Erythroblast (primary cell): ENCODE measurements at regions not wholly inside any gene's neighbourhood (a gene's known extent, or its start where the extent isn't known, plus 50 kb on each side); places are given as distances from the start of the nearest gene placed in this dataset.
"Not testable (repeated sequence)": the region's sequence is repeated elsewhere in the genome, so short reads cannot be mapped to it uniquely, and the experiment has no call there.

Experiments used
- DNase-seq, 2 experiments: peaks; one replicate each; lab custom pipeline; 2025; lab: John Stamatoyannopoulos, UW
- GATA1 ChIP-seq: IDR thresholded peaks from 2 replicates; pipeline ENCODE4 v1.6.1; 2011; ENCODE audit warnings: low read depth, mild to moderate bottlenecking, control low read depth, low read length, moderate library complexity
- POLR2A ChIP-seq: IDR thresholded peaks from 2 replicates; pipeline ENCODE4 v1.6.1; 2011; ENCODE audit warnings: mild to moderate bottlenecking, low read length

DNA sequence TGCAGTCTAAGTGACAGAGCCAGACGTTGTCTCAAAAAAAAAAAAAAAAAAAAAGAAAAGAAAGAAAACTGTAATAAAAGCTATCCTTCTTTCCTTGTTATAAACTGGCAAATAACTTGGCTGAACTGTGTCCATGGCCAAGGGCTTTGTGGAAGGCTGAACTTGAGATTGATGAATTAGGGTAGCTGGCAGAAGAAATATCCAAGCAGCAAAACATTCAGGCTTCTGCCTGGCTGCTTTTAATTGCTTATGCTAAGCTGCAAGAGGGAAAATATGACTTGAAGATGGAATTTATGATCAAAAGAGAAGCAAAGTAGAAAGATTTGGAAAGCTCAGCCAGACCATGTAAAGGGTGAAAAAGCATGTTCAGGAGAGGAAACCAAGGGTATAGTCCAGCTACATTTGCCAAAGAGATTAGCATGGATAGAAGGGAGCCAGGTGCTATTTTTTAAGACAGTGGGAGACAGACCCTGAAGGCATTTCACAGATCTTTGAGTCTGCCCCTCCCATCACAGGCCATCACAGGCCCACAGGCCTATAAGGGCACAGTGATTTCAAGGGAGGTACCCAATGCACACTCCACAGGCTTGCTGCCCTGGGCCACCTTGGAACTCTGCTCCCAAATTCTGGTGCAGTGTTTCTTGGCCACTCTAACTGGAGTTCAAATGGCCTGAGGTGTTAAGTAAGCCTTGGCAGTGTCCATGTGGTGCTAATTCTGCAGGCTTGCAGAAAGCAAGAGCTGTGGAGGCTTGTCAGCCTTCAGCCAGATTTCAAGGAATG lies 226.0 kb downstream of the AEBP2 start:
- TF ChIP-seq POLR2A (no peak), GATA1 (no peak)
- no peak for DNase-seq

DNA sequence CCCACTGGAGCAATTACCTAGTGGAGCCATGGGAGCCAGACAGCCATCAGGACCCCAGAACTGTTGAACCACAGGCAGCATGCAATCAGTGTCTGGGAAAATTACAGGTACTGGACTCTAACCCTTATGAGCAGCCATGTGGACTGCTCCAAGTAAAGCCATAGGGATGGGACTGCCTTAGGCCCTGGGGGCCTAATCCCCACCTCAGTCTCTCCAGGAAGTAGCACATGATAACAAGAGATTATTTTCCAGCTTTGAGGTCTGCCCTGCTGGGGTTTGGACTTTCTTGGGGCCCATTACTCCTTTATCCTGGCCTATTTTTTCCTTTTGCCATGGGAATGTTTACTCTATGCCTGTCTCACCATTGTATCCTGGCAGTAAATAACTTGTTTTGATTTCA lies 226.8 kb downstream of the AEBP2 start:
- no peak for DNase-seq
- no peak for TF ChIP-seq GATA1
- no peak for TF ChIP-seq POLR2A

DNA sequence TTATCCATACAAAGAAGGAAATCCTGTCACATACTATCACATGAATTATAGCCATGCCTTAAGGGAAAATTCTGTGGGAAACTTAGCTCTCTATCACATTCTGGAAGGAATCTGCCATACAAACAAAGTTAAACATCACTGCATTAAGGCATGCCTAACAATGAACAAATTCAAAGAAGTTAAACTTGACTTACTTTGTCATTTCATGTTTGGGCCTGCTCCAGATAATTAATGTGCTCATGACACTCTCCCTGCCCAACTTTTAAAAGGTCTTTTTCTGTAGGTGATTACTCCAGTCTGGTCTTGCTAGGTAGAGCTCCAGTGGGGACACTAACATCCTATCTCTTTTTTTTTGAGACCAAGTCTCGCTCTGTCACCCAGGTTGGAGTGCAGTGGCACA lies 230.5 kb downstream of the AEBP2 start:
- no peak for DNase-seq
- TF ChIP-seq POLR2A (no peak), GATA1 (no peak)

DNA sequence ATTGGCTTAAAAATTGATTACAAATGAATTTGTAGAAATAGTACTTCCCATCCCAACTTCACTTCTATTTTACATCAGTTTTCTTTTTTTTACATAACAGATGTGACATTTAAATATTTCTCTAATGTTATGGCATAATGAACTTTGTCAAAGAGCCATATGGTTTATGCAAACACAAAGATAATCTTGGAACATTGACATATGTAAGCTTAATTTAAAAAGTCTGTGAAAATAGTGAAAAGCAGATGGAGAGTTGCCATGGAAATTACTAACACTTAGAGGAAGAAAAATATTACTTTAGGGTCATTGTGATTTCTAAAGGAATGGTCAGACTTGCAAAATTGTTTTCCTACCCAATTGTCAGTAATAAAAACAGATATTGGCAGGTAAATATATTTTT lies 232.4 kb downstream of the AEBP2 start:
- no peak for TF ChIP-seq GATA1
- no peak for TF ChIP-seq POLR2A
- DNase-seq, result no peak

DNA sequence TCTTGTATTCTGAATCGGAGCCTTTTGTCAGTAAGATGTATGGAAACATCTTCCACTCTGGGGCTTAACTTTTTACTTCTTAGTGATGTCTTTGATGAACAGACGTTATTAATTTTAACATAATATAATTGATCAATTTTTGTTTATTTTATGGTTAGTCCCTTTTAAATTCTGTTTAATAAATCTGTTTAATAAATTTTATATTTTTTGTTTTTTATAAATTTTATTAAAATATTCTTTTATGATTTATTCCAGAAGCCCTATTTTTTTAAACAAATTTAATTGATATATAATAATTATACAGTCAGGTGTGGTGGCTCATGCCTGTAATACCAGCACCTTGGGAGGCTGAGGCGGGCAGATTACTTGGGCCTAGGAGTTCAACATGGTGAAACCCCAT lies 235.1 kb downstream of the AEBP2 start:
- DNase-seq, result no peak
- no peak for TF ChIP-seq GATA1
- TF ChIP-seq POLR2A, result no peak

DNA sequence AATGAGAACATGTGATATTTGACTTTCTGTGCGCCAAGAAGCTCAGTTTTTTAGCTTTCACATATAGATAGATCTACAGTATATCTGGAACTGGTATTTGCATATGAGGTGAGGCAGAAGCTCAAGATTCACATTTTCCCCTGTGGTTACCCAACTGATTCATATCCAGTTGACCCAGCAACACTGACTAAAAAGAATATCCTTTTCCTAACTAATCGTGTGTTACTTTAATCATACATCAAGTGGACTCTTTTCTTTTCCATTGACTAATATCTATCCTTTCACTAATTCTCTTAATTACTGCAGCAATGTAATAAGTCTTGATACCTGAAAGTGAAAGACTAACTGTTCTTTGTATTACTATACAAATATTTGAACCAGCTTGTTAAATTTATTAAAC lies 236.1 kb downstream of the AEBP2 start:
- DNase-seq, result no peak
- TF ChIP-seq GATA1 (no peak), POLR2A (no peak)

DNA sequence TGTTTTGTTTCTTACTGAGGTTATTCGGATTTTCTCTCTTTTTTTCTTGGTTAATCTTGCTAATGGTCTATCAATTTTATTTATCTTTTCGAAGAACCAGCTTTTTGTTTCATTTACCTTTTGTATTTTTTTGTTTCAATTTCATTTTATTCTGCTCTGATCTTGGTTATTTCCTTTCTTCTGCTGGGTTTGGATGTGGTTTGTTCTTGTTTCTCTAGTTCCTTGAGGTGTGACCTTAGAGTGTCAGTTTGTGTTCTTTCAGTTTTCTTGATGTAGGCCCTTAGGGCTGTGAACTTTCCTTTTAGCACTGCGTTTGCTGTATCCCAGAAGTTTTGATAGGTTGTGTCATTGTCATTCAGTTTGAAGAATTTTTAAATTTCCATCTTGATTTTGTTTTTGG lies 239.2 kb downstream of the AEBP2 start:
- DNase-seq, result not testable (repeated sequence)

DNA sequence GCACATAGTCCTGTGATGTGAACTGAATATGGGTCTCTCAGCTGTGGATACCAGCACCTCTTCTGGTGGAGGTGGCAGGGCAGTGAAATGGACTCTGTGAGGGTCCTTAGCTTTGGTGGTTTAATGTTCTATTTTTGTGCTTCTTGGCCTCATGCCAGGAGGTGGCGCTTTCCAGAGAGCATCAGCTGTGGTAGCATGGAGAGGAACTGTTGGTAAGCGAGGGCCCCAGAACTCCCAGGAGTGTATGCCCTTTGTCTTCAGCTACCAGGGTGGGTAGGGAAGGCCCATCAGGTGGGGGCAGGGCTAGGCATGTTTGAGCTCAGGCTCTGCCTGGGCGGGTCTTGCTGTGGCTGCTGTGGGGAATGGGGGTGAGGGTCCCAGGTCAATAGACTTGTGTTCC lies 241.7 kb downstream of the AEBP2 start:
- no peak for DNase-seq
- TF ChIP-seq POLR2A (no peak), GATA1 (no peak)

DNA sequence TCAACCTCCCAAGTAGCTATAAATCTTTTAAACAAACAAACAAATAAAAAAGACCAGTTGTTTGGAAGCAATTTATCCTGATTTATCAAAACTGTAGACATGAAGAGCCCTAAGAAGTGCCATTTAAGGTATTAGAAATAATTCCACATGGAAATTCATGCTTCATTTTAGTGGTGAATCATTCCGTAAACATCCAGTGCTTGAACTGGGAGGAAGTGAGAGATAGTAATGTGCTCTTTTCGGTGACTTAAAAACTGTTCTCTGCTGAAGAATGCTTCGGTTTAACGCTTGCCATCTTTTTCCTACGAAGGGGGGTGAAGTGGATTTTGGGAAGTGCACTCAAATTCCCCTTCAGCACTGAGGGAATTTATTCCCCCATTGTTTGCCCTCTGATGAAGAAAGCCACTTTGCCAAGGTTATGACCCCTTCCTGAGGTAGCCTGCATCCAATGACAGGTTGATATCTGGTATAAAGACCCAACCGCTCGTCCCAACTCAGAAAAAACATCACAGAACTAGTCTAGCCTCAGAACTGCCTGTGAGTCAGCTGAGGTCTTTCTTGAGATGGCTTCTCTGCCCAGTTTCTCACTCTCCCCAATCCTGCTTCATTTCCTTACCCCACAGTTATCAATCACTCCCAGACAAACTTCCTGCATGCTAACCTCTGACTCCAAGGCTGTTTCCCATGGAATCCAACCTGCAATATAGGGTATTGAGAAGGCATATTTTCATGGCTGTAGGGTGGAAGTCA lies 244.1 kb downstream of the AEBP2 start:
- no peak for DNase-seq
- TF ChIP-seq POLR2A, result no peak
- no peak for TF ChIP-seq GATA1

DNA sequence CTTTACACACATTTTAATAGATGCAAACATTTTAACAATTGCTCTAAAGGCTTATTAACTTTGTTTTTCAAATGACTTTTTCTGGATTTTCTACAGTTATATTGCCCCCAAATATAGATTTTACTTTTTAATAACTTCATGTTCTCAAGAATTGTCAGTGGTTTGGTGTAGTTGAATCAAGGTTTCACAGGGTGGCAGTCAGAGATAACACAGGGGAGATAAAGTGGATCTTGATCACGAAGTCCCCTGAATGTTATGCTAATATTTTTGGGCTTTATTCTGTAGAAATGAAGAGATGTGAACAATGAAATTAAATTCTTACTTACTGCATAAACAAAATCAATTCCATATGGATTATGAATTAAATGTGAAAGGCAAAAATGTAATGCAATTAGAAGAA lies 248.1 kb downstream of the AEBP2 start:
- TF ChIP-seq GATA1, result no peak
- TF ChIP-seq POLR2A, result no peak
- DNase-seq, result no peak

DNA sequence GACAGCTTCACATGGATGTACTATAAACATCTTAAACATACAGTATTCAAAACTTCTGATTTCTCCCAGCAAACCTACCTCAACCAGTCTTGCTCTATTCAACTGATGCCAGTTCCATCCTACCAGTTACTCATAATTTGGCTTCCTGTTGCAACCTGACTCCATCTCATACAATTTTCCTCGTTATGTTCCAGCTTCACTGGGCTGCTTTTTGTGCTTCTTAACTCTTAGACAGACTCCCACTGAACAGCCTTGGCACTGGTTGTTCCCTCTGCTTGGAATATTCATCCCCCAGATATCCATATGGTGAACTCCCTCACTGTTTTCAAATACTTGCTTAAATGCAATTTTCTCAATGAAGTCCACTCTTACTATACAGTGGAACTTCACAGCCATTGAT lies 249.2 kb downstream of the AEBP2 start:
- DNase-seq, result no peak
- TF ChIP-seq POLR2A, result no peak
- TF ChIP-seq GATA1, result no peak

DNA sequence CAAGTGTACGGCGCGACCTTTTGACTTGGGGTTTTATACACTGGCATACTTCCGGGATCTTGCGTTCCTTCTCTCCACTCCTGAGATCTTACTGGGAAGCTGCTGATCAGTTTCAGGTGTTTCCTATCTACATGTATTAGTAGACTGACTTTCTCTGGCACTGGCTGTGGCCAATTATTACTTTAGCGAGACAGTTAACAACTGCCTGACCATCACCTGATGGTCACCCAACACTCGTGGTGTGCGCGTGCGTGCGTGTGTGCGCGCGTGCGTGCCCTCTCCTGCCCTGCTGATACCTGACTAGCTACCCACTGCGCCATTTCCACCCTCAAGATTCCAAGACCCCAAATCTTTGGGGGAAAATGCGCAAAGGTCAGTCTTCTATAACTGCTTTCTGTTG lies 249.9 kb downstream of the AEBP2 start:
- no peak for DNase-seq
- no peak for TF ChIP-seq POLR2A
- no peak for TF ChIP-seq GATA1

DNA sequence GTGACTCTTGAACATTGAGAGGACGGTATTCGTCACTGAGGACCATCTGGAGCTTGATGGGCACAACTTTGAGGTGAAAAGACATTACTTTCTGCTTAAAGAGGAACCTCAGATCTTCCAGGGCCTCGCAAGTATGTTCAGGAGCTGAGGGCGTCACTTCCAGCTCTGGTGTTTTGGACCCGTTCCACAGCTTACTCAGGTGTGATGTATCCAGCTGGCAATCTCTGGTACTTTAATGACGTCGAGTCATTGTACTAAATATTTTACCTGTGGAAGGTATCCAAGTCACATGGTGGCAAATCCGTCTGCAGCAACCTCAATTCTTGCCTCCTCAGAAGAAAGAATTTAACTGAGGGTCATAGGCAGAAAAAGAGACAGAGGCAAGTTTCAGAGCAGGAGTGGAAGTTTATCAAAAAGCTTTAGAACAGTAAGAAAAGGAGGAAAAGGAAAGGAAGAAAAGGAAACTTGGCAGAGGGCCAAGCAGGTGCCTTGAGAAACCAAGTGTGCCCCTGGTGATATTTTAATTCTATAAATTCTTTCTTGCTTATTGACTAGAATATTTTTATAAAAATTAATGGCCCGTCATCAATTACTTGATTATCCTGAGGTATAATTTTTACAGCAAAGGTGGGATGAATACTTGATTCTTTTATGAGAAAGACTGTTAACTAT lies 250.6 kb downstream of the AEBP2 start:
- TF ChIP-seq GATA1, result no peak
- no peak for TF ChIP-seq POLR2A
- DNase-seq, result no peak

DNA sequence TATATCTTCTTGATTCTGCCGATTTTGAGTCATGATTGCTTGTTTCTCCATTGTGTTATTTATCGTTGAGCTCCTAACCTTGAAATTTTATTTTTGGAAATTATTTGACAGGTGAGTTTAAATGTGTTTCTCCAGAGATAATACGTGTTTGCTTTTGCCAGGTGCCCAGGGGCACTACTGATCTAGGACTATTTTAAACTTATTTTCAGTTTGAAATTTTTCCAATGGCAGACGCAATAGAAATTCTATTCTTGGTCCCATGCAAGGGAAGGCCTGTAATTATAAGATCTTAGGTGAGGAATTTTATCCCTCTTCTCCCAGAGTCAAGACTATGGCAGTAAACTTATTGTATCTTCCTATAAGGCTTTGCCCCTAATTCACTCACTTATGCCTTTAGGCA lies 252.8 kb downstream of the AEBP2 start:
- DNase-seq, result no peak
- TF ChIP-seq POLR2A (no peak), GATA1 (no peak)
